ENCODE measurements at regions not wholly inside any gene's neighbourhood (a gene's known extent, or its start where the extent isn't known, plus 50 kb on each side); places are given as distances from the start of the nearest gene placed in this dataset.

DNA sequence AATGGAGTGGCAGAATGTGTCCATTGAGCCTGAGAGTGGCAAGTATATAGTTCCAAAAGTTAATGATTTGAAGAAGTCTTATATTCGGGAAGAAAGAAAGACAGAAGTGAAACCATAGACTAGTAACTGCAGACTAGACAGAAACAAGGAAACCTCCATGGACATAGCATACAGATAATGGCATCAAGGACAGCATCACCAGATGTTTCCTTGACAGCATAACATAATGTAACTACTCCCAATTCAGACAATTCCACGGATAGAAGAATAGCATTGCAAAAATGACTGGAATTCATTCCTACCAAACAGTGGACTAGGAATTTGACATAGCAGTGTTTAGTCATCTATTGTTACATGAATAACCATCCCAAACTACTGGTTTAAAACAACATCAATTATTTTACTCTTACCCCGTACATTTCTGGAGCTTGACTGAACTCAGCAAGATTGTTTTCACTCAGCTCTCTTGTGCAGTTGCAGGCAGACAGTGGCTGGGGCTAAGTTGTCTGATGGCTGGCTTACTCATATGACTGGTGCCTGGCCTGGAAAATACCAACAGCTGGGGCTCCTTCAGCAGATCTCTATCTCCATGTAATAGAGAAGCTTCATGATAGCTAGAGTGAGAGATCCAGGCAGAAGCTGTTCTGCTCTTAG is 109.7 kb upstream of the GADL1 start:
- no peak for DNase-seq (ENCODE audit: low read depth in 4 of 4, low spot score in 3 of 4)

DNA sequence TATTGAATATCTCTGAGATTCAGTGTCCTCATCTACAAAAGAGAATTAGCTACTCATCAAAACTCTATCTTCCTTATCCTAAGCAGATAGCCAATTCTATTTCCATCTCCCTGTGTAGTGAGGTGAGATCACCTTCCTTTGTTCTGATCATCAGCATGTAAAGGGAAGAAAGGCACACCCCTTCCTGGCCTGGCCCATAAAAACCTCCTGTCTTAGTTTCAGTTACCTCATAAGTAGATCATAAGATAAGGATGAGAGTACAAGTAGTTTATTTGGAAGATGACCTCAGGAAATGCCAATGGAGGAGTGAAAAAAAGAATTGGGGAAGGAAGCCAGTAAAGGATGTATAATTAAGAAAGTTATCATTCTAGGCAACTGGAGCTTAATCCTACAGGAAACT is 114.5 kb upstream of the GADL1 start:
- no peak for DNase-seq (ENCODE audit: low read depth in 4 of 4, low spot score in 3 of 4)

DNA sequence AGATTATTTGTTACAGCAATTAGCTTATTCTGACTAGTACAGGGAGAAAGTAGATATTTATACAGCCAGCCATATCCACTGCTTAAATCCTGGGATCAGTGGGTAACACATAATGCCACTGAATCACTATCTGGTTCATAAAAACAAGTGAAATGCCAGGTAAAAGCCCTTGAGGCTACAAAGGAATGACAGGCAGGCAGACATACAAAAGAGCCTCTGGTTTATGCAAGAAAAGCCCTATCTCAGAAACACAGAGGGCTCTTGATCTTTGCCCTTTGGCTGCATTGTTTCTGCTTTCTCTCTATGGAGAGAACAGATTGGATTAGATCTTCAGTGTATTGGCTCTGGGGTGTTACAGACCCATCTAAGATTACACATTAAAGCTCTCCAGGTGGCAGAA is 115.4 kb upstream of the GADL1 start:
- no peak for DNase-seq (ENCODE audit: low read depth in 4 of 4, low spot score in 3 of 4)

DNA sequence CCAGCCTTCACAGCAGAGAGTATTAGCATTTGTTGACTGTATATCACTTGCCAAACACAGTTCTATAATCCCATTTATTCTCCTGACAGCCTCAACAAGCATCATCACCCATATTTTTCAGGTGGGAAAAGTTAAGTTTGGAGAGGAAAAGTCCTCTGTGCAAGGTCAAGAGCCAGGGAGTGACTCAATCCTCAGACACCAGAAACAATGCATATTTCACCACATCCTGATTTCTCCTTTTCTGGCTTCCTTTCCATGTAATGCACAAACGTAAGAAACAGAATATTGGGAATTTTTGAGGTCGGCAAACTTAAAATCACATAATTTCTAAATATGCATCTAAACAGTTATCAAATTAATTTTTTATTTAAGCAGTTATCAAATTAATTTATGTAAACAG is 116.0 kb upstream of the GADL1 start:
- DNase-seq (ENCODE audit: low read depth in 4 of 4, low spot score in 3 of 4): no peak

DNA sequence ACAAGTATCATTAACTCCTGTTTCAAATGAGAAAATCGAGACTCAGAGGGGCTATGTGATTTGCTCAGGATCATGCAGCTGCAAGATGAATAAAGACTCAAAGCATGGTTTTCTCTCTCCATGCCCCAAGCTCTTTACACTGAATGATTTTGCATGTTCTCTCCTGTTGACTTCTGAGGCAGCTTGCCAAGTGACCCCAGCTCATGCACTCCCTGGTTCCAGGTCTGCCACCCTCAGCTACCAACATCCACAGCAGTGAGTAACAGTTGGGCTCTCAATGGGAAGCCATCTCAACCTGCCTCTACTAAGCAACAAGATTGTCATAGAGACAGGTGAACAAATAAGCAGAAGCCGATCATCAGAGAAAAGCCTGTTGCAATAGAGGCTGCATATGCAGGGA is 116.9 kb upstream of the GADL1 start:
- DNase-seq (ENCODE audit: low read depth in 4 of 4, low spot score in 3 of 4): no peak

DNA sequence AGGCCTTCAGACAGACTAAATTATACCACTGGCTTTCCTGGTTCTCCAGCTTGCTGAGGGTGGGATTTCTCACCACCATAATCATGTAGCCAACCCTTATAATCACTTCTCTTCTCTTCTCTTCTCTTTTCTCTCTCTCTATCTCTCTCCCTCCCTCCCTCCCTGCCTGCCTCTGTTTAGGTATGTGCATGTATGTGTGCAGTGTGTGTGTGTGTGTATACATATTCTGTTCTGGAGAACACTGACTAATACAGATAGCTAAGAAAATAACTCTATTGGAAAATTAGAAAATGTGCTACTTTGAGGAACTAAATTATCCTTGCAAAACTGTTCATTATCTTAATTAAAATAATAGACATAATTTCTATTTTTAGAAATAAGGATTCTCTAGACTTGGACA is 118.6 kb upstream of the GADL1 start:
- DNase-seq (ENCODE audit: low read depth in 4 of 4, low spot score in 3 of 4): no peak

DNA sequence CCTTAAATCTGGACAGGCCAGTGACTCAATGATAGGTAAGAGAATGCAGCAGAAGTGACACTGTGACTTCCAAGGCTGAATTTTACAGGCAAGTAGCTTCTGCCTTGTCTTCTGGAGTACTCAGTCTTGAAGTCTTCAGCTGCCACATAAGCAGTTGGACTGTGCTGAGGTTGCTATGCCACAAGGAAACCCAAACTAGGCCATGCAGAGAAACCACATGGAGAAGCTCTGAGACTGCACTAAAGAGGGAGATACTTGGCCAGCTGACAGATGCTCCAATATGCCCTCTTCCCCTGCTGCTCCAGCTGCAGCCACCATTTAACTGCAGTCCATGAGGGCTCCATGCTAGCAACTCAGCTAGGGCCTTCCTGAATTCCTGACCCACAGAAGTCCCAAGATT is 119.4 kb upstream of the GADL1 start:
- DNase-seq (ENCODE audit: low read depth in 4 of 4, low spot score in 3 of 4): no peak

DNA sequence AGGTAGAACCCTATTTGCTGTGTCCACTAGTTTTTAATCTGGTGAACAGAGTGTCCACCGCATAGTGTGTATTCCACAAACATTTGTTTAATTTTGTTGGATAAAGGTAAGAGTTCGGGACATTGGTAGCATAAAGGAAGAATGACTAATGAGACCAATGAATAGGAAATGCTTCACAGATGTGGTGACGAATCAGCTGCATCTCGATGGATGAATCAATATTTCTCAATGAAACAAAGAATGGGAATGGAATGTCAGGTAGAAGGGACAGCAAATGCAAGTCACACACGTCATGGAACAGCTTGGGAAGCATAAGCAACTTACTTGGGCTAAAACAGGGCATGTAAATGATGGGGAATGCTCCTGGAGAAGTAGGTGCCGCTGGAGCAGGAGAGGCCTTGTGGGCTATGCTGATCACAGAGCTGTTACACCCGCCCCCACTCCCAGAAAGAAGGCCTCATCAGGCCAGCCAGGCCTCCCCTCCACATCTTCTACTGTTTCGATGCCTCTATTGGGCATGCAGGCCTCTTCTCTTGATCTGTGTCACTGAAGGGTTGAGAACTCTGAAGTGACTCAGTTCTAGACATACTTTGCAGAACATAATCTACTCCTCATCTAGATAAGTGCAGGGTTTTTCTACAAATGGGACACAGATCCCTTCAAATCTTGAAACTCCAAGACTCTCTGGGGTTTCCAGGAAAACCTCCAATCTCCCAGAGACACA is 120.0 kb upstream of the GADL1 start:
- no peak for DNase-seq (ENCODE audit: low read depth in 4 of 4, low spot score in 3 of 4)

DNA sequence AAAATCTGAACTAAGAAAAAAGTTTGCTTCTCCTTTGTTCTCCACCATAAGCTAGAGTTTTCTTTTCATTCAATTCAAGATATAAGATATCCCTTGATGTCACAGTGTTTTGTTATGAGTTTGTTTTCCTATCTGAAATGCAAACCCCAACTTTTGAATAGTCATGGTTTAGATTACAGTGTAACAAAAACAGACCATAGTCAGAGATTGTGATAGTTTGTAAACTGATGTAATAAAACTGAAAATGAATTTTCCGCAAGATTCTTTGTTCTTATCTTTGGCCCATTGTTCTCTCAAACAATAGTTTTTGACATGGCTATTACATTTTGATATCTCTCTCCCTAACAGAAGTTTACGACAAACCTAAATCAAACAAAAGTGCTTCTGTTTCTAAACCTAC is 121.7 kb upstream of the GADL1 start:
- DNase-seq (ENCODE audit: low read depth in 4 of 4, low spot score in 3 of 4): no peak

DNA sequence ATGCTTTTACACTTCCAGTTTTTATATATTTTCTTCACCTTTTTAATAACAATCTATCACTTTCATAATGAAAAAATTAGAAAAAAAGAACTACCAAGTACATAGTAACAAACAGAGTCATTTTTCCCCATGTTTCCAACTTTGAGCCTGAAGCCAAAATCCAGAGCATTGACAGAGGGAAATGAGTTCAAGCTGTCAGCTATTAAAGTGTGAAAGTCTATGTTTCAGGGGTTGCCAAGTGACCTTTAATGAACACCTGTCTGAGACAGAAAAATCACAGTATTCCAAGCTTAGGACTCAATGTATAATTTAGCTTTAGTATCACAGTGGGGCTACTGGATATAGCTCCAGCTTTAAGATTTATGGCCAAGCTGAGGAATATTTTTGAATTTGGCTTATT is 128.3 kb upstream of the GADL1 start:
- DNase-seq (ENCODE audit: low read depth in 4 of 4, low spot score in 3 of 4): no peak

DNA sequence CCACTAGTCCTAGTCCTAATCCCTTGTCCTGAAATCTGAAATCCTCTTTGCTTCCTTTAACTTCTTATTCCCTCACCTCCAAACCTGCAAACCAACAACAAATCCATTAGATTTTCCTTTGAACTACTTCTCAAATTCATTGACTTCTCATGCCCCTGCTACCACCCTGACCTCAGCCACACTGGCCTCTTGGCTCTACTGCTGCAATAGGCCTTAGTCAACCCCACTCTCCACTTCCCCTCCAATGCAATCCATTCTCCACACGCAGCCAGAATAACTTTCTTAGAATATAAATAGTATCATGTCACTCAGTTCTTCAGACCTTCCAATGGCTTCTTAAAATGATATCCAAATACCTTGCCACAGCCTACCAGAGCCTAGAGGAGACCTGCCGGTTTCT is 131.1 kb upstream of the GADL1 start:
- DNase-seq (ENCODE audit: low read depth in 4 of 4, low spot score in 3 of 4): no peak

DNA sequence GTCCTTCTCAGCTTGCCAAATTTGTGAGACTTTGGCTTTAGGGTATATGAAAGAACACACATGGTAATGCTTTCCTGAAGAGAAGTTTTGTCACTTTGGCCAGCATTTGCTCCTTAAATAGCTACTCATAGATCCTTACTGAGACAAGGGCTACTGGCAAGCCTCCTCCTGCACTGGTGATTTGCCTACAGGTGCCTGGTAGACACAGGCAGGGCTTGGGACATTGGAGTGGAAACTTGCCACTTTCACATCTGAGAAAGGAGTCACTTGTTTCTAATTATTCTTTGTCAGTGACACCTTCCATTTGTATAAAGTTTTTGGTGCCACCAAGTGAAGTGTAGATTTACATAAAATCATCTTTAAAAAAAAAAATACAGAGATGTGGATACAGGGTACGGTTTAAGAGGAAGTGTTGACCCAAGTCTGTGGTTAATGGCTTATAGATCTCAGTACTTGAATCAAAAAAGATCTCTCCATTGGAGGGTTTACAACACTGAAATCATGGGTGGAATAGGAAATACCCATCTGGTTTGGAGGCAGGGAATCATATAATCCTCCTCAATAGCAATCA is 132.8 kb upstream of the GADL1 start:
- no peak for DNase-seq (ENCODE audit: low read depth in 4 of 4, low spot score in 3 of 4)

DNA sequence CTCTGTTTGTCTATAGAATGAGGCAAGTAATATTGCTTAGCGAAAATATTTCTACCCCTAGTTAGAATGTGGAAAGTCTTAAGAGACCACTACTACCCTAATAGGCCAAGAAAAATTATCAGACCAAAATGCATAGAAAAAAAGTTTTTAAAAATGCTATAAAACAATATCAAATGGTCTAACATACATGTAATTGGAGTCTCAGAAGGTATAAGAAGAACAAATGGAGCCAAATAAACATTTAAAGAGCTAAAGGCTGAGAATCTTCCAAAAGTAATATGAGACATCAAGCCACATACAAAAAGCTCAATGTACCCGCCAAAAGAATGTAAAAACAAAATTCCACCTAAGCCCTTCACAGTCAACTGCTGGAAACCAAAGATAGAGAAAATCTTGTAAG is 133.5 kb upstream of the GADL1 start:
- DNase-seq (ENCODE audit: low read depth in 4 of 4, low spot score in 3 of 4): no peak

DNA sequence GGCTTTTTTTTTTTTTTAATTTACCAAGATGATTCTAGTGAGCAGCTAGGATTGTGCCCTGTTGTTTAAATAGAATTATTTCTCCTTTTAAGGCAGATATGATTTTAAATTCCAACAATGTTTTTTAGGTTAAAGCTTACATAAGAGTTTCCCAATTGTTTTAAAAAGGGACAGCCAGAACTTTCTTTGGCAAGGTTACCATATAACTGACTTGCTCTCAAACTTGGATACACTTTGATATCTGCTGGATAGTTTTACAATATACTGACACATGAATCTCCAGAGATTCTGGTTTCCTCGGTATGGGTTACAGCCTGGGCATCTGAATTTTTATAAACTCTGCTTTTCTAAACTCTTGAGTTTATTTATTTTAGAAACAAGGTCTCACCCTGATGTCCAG is 134.3 kb upstream of the GADL1 start:
- no peak for DNase-seq (ENCODE audit: low read depth in 4 of 4, low spot score in 3 of 4)

DNA sequence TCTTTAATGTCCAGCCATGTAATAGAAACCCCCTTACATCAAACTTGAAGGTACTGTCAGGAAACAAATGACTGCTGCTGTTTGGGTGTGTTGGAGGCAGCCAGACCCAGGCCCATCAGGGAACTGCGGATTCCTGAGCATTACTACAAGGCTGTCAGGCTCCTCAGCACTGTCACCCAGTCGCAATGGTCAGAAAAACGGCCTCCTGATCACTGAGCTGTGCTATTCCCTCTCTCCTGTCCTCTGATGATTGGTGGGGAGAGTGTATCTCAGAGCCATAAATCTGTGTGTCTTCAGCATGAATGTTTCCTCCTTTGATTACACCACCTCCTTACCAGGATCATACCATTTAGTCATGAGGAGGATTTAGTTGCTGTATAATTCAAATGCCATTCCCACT is 135.2 kb upstream of the GADL1 start:
- peak in 2 of 4 donors; percentile 3 to 21 for DNase-seq (ENCODE audit: low read depth in 4 of 4, low spot score in 3 of 4)

DNA sequence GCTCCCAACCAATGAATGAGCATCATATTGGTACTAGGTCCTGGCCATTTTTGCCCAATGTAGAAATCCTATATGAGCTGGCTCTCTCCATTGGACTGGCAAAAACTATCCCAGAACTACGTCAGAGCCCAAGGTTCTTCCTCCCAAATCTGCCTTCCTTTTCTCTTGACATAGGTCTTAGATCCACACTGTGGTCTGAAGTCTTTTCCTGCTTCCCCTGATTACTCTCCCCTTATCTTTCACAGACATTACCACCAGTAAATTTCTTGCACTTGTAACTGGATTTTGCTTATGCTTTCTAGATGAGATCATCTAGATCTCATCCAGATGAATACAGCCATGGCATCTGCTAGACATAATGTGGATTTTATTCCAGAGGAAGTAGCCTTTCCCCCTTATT is 141.2 kb upstream of the GADL1 start:
- DNase-seq (ENCODE audit: low read depth in 4 of 4, low spot score in 3 of 4): no peak

DNA sequence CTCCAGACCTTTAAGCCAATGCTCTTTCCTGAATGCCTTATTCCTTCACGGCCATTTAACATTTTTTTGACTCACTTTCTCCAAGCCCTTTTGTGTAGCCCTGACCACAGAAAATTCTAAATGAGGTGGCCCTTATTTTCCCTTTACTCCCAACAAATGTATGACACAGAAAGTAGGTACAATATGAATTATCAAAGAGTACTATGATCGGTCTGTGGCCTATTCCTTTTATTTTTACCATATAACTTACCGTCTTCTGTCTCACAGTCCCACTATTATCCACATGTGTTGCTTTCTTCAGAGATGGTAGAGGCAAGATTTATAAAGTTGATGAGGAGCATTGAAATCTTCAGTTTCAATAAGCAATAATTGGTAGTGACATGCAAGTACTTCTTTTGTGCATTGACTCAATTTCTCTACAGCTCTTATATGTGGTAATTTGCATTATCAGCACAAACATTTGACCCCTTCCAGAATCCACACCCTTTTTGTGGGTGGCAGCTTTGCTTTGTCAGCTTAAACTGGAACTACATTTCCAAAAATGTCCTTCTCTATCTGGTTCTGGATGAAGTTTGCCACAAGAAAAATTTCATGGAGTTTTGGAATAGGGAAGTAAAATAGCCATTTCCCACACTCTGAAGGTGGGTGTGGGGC is 143.8 kb upstream of the GADL1 start:
- DNase-seq (ENCODE audit: low read depth in 4 of 4, low spot score in 3 of 4): no peak

DNA sequence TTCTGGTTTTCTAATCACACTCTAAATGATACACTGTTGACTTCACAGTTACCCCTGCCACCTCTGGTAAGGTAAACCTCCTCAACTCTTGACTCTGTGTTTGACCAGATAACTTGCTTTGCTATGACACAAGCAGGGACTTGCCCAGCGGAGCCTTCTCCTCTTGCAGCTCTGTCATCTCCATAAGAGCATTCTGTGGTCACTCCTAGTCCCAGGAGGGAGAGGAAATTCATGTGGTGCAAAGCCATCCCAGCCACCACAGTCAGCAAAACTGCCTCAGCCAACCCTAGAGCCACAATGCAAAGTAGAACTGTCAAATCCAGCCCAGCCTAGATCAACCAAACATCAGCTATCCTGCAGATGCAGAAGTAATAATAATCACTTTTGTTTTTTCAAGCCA is 144.7 kb upstream of the GADL1 start:
- DNase-seq (ENCODE audit: low read depth in 4 of 4, low spot score in 3 of 4): no peak

DNA sequence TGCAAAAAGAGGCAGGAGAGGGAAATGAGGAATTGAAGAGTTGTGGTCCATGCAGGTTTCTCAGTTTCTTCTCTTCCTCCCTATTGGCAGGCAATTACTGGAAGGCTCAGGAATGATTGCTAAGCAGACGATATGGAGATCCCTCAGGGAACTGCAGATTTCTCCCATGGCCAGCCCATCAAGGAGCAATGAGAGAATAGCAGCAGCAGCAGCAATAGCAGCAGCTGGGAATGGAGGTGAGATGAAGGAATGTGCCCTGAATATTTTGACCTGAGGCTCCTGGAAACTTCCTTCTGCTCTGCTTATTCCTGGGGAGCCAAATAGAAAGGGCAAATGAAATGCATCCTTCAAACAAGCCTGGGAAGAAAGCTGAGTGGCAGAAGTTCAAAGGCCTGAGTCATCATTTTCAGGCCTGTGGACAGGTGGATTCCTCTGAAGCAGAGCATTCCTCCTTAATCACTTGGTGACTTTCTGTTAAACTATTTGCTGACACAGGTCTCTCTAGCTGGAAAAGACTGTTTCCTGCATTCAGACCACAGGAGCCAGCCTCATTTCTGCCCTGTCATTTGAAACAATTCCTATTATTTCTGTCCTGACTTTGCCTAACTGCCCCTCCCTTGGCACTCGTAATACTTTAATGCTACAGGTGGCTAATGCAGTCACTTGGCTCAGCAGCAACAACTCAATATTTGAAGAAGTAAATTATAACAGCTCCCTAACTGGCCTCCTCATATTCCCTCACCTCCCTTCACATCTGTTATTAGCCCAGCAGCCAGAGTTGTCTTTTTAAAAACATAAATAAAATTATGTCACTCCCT is 146.9 kb upstream of the GADL1 start:
- peak in 2 of 4 donors; percentile 27 to 42 for DNase-seq (ENCODE audit: low read depth in 4 of 4, low spot score in 3 of 4)

DNA sequence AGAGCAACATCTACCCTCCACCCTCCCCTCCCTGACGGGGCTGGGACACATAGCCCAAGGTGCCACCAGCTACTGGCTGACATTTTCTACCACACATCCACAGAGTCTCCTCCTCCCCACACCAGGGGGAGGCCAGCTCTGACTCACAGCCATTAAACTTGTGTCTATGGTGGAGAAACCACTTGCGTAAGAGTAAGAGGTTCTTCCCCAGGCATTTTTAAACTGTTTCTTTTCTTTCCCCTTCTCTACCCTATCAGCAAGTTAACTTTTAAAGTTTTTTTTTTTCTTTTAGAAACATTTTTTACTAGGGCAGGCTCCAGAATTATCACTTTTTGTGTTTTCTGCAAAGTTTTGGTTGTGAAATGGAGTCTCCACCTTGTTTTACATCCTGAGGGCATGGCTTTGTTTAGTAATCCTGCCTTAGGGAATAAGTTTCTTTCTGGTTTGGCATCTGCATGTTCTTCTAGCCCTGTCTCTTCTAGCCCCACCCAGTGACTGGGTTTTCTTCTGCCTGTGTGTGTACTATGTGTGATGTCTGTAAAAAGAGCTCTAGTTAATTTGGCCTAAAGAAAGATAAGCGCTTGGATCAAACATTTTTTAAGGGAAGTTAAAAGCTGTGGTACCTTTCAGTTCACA is 148.8 kb upstream of the GADL1 start:
- no peak for DNase-seq (ENCODE audit: low read depth in 4 of 4, low spot score in 3 of 4)

DNA sequence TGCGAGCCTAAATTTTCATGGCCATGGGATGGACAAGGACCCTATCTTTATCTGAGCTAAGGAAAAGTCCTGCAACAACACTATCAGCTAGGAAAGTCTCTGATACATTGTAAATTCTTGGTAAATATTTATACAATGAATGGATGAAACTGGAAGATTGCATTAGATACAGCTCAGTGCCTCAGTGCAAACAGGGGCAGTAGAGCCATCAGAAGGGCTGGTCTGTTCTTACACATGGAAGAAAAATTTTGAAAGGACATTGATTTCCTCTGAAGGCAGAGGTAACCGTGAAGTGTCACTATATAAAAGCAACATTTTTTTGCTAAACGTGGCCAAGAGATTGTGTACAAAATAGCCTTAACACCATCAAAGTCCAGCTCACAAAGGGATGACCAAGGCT is 153.2 kb upstream of the GADL1 start:
- DNase-seq (ENCODE audit: low read depth in 4 of 4, low spot score in 3 of 4): no peak

Measured in left renal pelvis (tissue), 4 donors.